ENCODE measurements at regions not wholly inside any gene's neighbourhood (a gene's known extent, or its start where the extent isn't known, plus 50 kb on each side); places are given as distances from the start of the nearest gene placed in this dataset.

GRCh38 chr5:164357395-164358033, 852.1 kb downstream of the MAT2B start:
- no peak for DNase-seq

DNA sequence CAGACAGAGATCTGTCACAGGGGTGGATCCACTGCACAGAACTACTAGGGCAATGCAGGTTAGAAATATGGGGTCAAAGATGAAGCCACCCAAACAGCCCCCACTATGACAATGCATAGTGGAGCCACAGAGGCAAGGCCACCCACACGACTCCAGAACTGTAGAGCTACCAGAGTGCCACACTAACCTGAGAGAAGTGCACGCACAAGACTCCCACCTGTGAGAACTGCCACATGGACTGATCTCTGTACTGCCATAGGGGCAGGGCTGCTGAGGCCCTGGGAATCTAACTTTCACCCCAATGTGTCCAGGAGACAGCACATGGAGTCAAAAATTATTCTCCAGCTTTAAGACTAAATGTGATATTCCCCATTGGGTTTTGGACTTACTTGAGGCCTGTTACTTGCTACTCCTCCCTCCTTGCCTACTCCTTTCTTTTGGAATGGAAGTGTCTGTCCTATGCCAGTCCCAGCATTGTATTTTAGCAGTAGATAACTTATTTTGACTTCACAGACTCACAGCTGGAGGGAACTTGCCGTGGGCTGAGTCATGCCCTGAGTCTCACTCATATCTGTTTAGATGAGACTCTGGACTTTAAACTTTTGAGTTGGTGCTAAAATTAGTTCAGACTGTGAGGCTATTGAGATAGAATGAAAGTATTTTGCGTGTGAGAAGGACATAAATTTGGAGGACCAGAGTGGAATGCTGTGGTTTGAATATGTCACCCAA, 853.3 kb downstream of the MAT2B start:
- DNase-seq, result no peak

- no peak for DNase-seq
These were observed 854.1 kb downstream of the MAT2B start for GRCh38 chr5:164359260-164360255.

GRCh38 chr5:164360589-164360988, 855.2 kb downstream of the MAT2B start:
- no peak for DNase-seq

DNA sequence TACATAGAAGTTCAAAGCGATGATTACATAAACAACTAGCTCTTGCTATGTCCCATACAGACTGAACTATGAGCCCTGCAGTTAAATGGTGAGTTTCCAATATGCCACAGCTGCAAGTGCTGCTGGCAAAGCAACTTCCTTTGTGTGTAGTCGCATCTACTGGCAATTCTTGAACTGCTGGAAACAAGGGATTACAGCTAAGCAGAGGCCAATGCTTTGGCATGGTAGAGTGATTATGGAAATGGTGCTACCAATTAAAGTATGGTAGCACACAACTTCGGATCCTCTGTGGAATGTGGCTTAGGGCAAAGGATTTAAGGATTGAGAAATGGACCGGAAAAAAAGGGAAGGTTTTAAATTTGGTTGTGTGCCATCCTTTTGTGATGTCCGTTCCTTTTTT, 856.6 kb downstream of the MAT2B start:
- no peak for DNase-seq

GRCh38 chr5:164362835-164363234, 857.4 kb downstream of the MAT2B start:
- no peak for DNase-seq

DNA sequence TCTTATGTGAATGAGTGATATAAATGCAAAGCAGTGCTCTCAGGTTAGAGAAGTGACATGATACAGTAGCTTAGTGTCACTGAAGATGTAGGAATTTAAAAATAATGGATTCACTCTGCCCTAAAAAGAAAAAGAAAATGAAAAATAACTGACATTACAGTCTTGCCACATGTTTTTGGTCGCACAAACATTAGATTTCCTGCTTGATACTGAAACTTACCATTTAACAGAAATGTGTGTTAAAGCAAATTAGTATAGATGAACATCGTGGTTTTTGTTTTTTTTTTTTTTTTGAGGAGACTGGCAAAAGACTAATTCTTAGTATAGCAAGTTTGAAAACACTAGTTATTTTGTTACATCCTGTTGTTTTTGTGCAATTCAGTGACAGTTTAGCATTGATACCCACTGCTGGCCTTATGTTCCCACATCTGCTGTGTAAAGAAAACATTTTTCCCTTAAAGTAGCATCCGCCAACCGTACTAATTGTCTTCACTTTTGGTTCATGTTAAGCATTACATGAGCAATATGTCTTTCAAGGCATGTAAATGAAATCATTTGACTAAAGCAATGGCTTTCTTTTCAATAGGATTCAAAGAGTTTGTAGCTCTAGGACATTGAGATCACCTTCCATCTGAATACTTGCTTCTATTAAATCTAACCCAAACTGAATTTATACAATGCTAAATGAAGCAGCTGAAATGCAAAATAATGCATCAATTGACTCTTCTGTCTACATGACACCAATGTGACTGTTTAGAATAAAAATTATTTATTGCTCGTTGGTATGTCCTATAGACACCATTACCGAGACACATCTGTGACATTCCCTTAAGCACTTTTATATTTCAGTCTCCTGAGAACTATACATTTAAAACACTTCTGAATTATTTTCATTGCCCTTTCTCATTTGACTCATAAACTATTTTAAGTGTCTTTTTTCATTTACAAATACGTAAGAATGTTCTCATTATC, 859.1 kb downstream of the MAT2B start:
- DNase-seq, result no peak

- DNase-seq, result no peak
These were observed 865.4 kb downstream of the MAT2B start for GRCh38 chr5:164370841-164371240.

DNA sequence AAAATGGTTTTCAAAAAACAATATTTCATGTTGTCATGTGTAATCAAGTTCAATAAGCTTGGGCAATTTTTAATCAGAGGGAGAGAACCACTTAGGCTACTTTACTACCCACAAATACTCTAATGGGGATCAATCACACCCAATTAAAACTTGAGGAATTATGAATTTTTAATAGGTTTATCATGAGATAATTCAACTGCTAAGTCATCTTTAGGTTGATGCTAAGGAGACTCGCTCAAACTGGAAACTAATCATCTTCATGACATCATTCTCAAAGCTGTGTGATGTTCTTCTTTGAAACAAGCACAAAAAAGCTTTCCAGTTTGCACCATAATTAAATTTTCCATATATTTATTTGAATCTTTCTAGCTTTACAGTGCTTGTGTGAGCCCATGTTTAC, 867.5 kb downstream of the MAT2B start:
- no peak for DNase-seq

DNA sequence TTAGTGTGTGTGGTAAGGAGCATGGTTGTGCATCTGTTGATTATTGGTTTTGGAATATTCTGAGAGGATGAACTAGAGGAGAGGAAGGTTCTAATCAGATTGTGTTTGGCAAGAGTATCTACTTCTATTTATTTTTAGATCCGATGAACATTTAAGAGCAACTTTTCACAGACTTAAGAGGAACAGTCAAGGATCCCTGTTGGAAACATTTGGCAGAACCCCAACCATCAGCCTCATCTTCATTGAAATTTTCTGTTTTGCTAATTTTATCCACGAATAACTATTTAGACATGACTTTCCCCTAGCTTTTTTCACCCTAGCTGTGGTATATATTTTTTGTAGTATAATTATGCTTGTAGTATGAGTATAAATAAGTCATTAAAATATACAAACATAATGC, 868.5 kb downstream of the MAT2B start:
- DNase-seq, result no peak

DNA sequence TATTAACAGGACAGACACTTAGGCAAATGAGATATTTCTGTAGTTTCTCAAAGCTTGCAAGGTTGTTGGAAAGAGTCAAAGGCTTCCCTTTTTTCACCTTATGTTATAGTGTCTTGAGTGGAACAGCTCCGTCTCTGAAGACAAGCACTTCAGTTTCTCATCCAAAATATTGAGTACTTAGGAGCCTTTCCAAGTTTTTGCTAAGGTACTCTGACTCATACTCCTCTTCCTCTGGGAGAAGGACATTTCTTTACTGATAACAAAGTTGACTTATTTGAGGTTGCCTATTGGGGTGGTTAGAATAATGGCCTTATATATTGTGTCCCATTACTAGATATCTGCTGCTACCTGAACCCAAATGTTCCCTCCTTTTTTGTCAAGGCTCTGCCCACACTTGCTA, 869.6 kb downstream of the MAT2B start:
- DNase-seq, result no peak

- DNase-seq, result no peak
These were observed 871.4 kb downstream of the MAT2B start for GRCh38 chr5:164376843-164377242.

DNA sequence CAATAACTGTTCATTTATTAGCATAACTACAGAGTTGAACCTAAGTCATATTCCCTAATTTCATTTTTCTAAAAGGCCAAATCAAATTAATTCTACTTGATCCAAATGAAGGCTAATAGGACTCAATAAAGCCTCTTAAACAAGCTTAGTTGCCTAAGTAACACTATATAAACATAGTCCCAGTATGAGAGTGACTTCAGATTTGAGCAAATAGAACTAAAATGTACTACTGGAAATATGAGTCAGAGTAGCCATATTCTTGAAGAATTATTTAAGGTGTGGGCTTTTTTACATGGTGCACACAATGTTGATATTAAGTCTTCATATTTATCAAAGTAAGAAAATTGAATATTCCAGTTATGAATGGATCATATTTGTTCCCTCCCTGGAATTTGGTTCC, 872.3 kb downstream of the MAT2B start:
- DNase-seq, result no peak

DNA sequence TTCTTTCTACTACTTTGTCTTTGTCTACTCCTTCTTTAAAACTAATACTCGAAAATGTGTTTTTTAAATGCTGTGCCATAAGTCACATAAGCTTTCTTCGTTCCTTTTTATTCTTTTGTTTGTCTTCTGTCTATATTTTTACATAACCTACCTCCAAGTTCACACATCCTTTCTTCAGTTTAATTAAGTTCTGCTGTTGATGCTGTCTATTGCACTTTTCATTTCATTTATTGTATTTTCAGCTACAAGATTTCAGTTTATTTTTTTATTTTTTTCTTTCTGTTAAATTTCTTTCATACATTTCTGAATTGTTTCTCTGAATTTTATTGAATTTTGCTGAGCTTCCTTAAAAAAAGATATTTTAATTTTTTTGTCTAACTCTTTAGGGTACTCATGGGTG, 878.2 kb downstream of the MAT2B start:
- DNase-seq, result no peak

GRCh38 chr5:164392531-164392930, 887.1 kb downstream of the MAT2B start:
- DNase-seq, result no peak

GRCh38 chr5:164394686-164395194, 889.3 kb downstream of the MAT2B start:
- DNase-seq, result no peak

- DNase-seq, result no peak
These were observed 907.1 kb downstream of the MAT2B start for GRCh38 chr5:164412531-164412930.

GRCh38 chr5:164420161-164420560, 914.7 kb downstream of the MAT2B start:
- no peak for DNase-seq

- no peak for DNase-seq
These were observed 917.0 kb downstream of the MAT2B start for GRCh38 chr5:164422400-164422799.

- no peak for DNase-seq
These were observed 926.4 kb downstream of the MAT2B start for GRCh38 chr5:164431634-164432304.

- DNase-seq, result no peak
These were observed 927.9 kb downstream of the MAT2B start for GRCh38 chr5:164433106-164433870.

All from CD4-positive, alpha-beta T cell treated with Interleukin-17A for 1 hour (primary cell).